ENCODE measurements at regions not wholly inside any gene's neighbourhood (a gene's known extent, or its start where the extent isn't known, plus 50 kb on each side); places are given as distances from the start of the nearest gene placed in this dataset.

GRCh38 chr3:118573912-118574311 is 460.7 kb downstream of the IGSF11 start:
- H3K9me2 ChIP-seq, result no peaks in the 10 kb centered on the region
- no peaks in the 10 kb centered on the region for H3K27me3 ChIP-seq (ENCODE audit: insufficient read depth)
- no peak overlapping the region for H3K27ac ChIP-seq (ENCODE audit: low read depth in 2 of 2, low read length in 1 of 2)
- H3K4me3 ChIP-seq (ENCODE audit: low read depth in 2 of 2, low read length in 1 of 2), result no peak overlapping the region
- H4K20me1 ChIP-seq (ENCODE audit: insufficient read depth), result no peaks in the 10 kb centered on the region
- CTCF ChIA-PET, result no interaction called here
- H3K9ac ChIP-seq, result no peak overlapping the region
- TF ChIP-seq IRF3 (IDR thresholded peaks at IDR 0.05; ENCODE audit: low read depth, low read length), result no peak
- no peak for TF ChIP-seq USF2 (IDR thresholded peaks at IDR 0.05; ENCODE audit: borderline replicate concordance, low read depth, low read length)
- TF ChIP-seq FOSL2 (IDR thresholded peaks at IDR 0.05; ENCODE audit: borderline replicate concordance, low read depth), result no peak
- no peak for TF ChIP-seq ZBTB33 (IDR thresholded peaks at IDR 0.05; ENCODE audit: borderline replicate concordance, low read depth)
- no peak for TF ChIP-seq CHD2 (IDR thresholded peaks at IDR 0.05; ENCODE audit: low read length, partially characterized antibody)
- TF ChIP-seq PBX3 (IDR thresholded peaks at IDR 0.05), result no peak
- no peak for TF ChIP-seq FOXJ3 (CRISPR knock-in tag; IDR thresholded peaks at IDR 0.05)
- no peak for TF ChIP-seq YY1 (IDR thresholded peaks at IDR 0.05; ENCODE audit: low read depth)
- no peak for TF ChIP-seq NRF1 (IDR thresholded peaks at IDR 0.05; ENCODE audit: low read depth, low read length)
- no peak for TF ChIP-seq JUND (IDR thresholded peaks at IDR 0.05)
- no peak for TF ChIP-seq TCF12 (IDR thresholded peaks at IDR 0.05)
- no peak for TF ChIP-seq RAD21 (IDR thresholded peaks at IDR 0.05; ENCODE audit: low read length)
- no peak for TF ChIP-seq CTCF (IDR thresholded peaks at IDR 0.05)
- H3K4me1 ChIP-seq (ENCODE audit: control insufficient read depth in 1 of 2, insufficient read depth in 2 of 2, low read depth in 1 of 2, low read length in 1 of 2), result no peaks in the 10 kb centered on the region
- H3K4me2 ChIP-seq, result no peak overlapping the region
- no peaks in the 10 kb centered on the region for H3K9me3 ChIP-seq
- H3K79me2 ChIP-seq (ENCODE audit: insufficient read depth), result no peaks in the 10 kb centered on the region
- H3K36me3 ChIP-seq (replicated peaks in 1 of 2; ENCODE audit: control insufficient read depth in 1 of 2, insufficient read depth in 2 of 2, low read length in 1 of 2), result no peaks in the 10 kb centered on the region
- no peak overlapping the region for H2AFZ ChIP-seq (ENCODE audit: low read depth)
- no peaks in the 10 kb centered on the region for H3F3A ChIP-seq (replicated peaks; ENCODE audit: insufficient read depth)
- 77% methylated on average over 2 of the region's 2 CpGs for WGBS (ENCODE audit: low lambda C conversion rate)
- POLR2A ChIA-PET, result no interaction called here
- no peak for DNase-seq
